Liver (tissue), 3 donors: ENCODE measurements at regions not wholly inside any gene's neighbourhood (a gene's known extent, or its start where the extent isn't known, plus 50 kb on each side); places are given as distances from the start of the nearest gene placed in this dataset.

ENCODE experiments used
- EGR1 ChIP-seq, 2 donors: IDR thresholded peaks; 2 replicates each; pipeline ENCODE4 v1.6.1; 2016 to 2018; ENCODE audit warnings: antibody characterized with exemption in 2 of 2, low read depth in 2 of 2
- FOXA1 ChIP-seq: IDR thresholded peaks from 2 replicates; pipeline ENCODE4 v1.6.1; 2016; ENCODE audit warnings: antibody characterized with exemption
- GABPA ChIP-seq, 2 donors: IDR thresholded peaks in 1 of 2; conservative IDR thresholded peaks in 1 of 2; 2 replicates each; pipeline ENCODE4 v1.6.1; 2016; ENCODE audit warnings: antibody characterized with exemption in 2 of 2, mild to moderate bottlenecking in 1 of 2, moderate library complexity in 1 of 2
- HNF4A ChIP-seq, 2 donors: conservative IDR thresholded peaks; 2 replicates each; pipeline ENCODE4 v1.6.1; 2016; ENCODE audit warnings: antibody characterized with exemption in 2 of 2, mild to moderate bottlenecking in 2 of 2
- JUND ChIP-seq, 2 donors: IDR thresholded peaks; 2 replicates each; pipeline ENCODE4 v1.6.1; 2016; ENCODE audit warnings: antibody characterized with exemption in 2 of 2
- RAD21 ChIP-seq, 2 donors: IDR thresholded peaks; 2 replicates each; pipeline ENCODE4 v1.6.1; 2016; ENCODE audit warnings: antibody characterized with exemption in 2 of 2, mild to moderate bottlenecking in 2 of 2
- SP1 ChIP-seq: IDR thresholded peaks from 2 replicates; pipeline ENCODE4 v1.6.1; 2018; ENCODE audit warnings: antibody characterized with exemption, mild to moderate bottlenecking
- TAF1 ChIP-seq: conservative IDR thresholded peaks from 2 replicates; pipeline ENCODE4 v1.6.1; 2016; ENCODE audit warnings: antibody characterized with exemption, mild to moderate bottlenecking
- YY1 ChIP-seq: IDR thresholded peaks from 2 replicates; pipeline ENCODE4 v1.6.1; 2016; ENCODE audit warnings: antibody characterized with exemption, mild to moderate bottlenecking
- TF ChIP-seq, protein P1 (sequence below): IDR thresholded peaks from 2 replicates; pipeline ENCODE4 v1.6.1; 2016; ENCODE audit warnings: antibody characterized with exemption
- TF ChIP-seq, protein P2 (sequence below): fragments of 150-350 bp; IDR thresholded peaks from 2 replicates; pipeline ENCODE4 v1.5.1; 2017; ENCODE audit warnings: improper control_type of control experiment, low read depth, low read length; ENCODE audit not compliant: missing input control
- TF ChIP-seq, protein P3 (sequence below): IDR thresholded peaks from 2 replicates; pipeline ENCODE4 v1.6.1; 2016; ENCODE audit warnings: antibody characterized with exemption, mild to moderate bottlenecking
- TF ChIP-seq, protein P4 (sequence below): IDR thresholded peaks from 2 replicates; pipeline ENCODE4 v1.6.1; 2016; ENCODE audit warnings: antibody characterized with exemption
- donor health status: healthy.
- donor health status: healthy.

DNA sequence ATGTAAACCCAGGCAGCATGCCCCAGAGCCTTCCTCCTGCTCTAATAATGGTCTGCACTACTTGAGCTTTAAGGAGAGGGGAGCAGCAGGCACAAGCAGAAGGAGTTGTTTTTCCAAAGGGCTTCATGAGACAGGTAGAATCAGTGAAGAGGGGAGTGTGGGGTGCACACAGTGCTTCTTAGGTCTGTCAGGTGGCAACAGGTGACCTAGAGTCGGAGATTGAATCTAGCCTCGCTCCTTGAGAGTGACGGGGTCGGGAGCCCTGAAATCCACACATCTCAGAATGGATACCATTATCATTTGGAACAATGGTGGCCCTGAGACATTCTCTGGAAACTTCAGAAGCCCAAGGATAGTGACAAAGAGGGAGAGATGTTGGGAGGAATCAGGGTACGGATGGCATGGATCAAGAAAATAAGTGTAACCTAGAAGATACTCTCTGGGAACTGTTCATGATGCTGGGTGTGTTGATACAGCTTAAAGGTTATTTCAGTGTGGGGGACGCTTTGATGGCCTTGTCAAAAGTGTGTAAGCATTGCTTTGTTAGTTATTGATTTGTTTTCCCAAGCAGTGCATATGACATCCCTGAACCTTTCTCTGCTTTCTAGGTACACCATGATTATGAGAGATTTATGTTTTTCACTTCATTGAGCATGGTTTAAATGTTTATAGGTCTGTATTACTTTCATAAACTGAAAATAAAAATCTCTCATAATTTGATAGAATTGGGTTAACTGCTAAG, 77.8 kb upstream of the L3MBTL3 start:
- TF ChIP-seq, protein P1, sequence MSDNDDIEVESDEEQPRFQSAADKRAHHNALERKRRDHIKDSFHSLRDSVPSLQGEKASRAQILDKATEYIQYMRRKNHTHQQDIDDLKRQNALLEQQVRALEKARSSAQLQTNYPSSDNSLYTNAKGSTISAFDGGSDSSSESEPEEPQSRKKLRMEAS = no peak
- TF ChIP-seq, protein P2, sequence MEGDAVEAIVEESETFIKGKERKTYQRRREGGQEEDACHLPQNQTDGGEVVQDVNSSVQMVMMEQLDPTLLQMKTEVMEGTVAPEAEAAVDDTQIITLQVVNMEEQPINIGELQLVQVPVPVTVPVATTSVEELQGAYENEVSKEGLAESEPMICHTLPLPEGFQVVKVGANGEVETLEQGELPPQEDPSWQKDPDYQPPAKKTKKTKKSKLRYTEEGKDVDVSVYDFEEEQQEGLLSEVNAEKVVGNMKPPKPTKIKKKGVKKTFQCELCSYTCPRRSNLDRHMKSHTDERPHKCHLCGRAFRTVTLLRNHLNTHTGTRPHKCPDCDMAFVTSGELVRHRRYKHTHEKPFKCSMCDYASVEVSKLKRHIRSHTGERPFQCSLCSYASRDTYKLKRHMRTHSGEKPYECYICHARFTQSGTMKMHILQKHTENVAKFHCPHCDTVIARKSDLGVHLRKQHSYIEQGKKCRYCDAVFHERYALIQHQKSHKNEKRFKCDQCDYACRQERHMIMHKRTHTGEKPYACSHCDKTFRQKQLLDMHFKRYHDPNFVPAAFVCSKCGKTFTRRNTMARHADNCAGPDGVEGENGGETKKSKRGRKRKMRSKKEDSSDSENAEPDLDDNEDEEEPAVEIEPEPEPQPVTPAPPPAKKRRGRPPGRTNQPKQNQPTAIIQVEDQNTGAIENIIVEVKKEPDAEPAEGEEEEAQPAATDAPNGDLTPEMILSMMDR = no peak
- no peak for TF ChIP-seq SP1
- no peak for TF ChIP-seq GABPA (IDR thresholded peaks at IDR 0.05 in 1 of 2, conservative IDR thresholded peaks at IDR 0.05 in 1 of 2)
- TF ChIP-seq, protein P3, sequence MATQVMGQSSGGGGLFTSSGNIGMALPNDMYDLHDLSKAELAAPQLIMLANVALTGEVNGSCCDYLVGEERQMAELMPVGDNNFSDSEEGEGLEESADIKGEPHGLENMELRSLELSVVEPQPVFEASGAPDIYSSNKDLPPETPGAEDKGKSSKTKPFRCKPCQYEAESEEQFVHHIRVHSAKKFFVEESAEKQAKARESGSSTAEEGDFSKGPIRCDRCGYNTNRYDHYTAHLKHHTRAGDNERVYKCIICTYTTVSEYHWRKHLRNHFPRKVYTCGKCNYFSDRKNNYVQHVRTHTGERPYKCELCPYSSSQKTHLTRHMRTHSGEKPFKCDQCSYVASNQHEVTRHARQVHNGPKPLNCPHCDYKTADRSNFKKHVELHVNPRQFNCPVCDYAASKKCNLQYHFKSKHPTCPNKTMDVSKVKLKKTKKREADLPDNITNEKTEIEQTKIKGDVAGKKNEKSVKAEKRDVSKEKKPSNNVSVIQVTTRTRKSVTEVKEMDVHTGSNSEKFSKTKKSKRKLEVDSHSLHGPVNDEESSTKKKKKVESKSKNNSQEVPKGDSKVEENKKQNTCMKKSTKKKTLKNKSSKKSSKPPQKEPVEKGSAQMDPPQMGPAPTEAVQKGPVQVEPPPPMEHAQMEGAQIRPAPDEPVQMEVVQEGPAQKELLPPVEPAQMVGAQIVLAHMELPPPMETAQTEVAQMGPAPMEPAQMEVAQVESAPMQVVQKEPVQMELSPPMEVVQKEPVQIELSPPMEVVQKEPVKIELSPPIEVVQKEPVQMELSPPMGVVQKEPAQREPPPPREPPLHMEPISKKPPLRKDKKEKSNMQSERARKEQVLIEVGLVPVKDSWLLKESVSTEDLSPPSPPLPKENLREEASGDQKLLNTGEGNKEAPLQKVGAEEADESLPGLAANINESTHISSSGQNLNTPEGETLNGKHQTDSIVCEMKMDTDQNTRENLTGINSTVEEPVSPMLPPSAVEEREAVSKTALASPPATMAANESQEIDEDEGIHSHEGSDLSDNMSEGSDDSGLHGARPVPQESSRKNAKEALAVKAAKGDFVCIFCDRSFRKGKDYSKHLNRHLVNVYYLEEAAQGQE = no peak
- no peak for TF ChIP-seq HNF4A (conservative IDR thresholded peaks at IDR 0.05)
- no peak for TF ChIP-seq TAF1
- TF ChIP-seq EGR1 (IDR thresholded peaks at IDR 0.05; ENCODE audit: low read depth in 2 of 2) = no peak
- no peak for TF ChIP-seq JUND (IDR thresholded peaks at IDR 0.05)
- no peak for TF ChIP-seq FOXA1
- no peak for TF ChIP-seq YY1
- no peak for TF ChIP-seq RAD21 (IDR thresholded peaks at IDR 0.05)
- TF ChIP-seq, protein P4, sequence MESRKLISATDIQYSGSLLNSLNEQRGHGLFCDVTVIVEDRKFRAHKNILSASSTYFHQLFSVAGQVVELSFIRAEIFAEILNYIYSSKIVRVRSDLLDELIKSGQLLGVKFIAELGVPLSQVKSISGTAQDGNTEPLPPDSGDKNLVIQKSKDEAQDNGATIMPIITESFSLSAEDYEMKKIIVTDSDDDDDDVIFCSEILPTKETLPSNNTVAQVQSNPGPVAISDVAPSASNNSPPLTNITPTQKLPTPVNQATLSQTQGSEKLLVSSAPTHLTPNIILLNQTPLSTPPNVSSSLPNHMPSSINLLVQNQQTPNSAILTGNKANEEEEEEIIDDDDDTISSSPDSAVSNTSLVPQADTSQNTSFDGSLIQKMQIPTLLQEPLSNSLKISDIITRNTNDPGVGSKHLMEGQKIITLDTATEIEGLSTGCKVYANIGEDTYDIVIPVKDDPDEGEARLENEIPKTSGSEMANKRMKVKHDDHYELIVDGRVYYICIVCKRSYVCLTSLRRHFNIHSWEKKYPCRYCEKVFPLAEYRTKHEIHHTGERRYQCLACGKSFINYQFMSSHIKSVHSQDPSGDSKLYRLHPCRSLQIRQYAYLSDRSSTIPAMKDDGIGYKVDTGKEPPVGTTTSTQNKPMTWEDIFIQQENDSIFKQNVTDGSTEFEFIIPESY = no peak
